Liver (tissue), 8 donors: ENCODE measurements at regions not wholly inside any gene's neighbourhood (a gene's known extent, or its start where the extent isn't known, plus 50 kb on each side); places are given as distances from the start of the nearest gene placed in this dataset.

Experiments
- DNase-seq: peaks from one replicate; pipeline ENCODE4 v3.0.0-alpha.2; 2017; ENCODE audit warnings: low spot score
- H3K27ac ChIP-seq, 2 donors: one replicate each; pipeline ENCODE4 v1.7.0; 2013; ENCODE audit warnings: inconsistent platforms in 2 of 2, low read length in 2 of 2, control low read depth in 1 of 2, low read depth in 1 of 2, mild to moderate bottlenecking in 1 of 2
- H3K27me3 ChIP-seq, 4 donors: one replicate each; pipeline versions ENCODE4 v1.6.1 to v1.7.0; 2013; ENCODE audit warnings: low read length in 3 of 4, inconsistent platforms in 1 of 4, mild to moderate bottlenecking in 1 of 4, moderate library complexity in 1 of 4; ENCODE audit not compliant: control insufficient read depth in 4 of 4, insufficient read depth in 4 of 4
- H3K36me3 ChIP-seq, 4 donors: one replicate each; pipeline versions ENCODE4 v1.6.1 to v1.7.0; 2013; ENCODE audit warnings: low read length in 3 of 4, mild to moderate bottlenecking in 3 of 4, low read depth in 1 of 4, moderate library complexity in 1 of 4; ENCODE audit not compliant: control insufficient read depth in 4 of 4, insufficient read depth in 3 of 4
- H3K4me1 ChIP-seq, 4 donors: one replicate each; pipeline versions ENCODE4 v1.6.1 to v1.7.0; 2013; ENCODE audit warnings: low read length in 3 of 4, mild to moderate bottlenecking in 3 of 4, moderate library complexity in 1 of 4; ENCODE audit not compliant: control insufficient read depth in 4 of 4, insufficient read depth in 4 of 4
- H3K4me3 ChIP-seq, 3 donors: one replicate each; pipeline versions ENCODE4 v1.6.1 to v1.7.0; 2013; ENCODE audit warnings: low read length in 3 of 3, control low read depth in 1 of 3, low read depth in 1 of 3, mild to moderate bottlenecking in 1 of 3
- H3K9ac ChIP-seq, 2 donors: one replicate each; pipeline ENCODE4 v1.7.0; 2013; ENCODE audit warnings: low read length in 2 of 2, mild to moderate bottlenecking in 2 of 2, moderate library complexity in 2 of 2, control low read depth in 1 of 2, low read depth in 1 of 2
- H3K9me3 ChIP-seq, 4 donors: one replicate each; pipeline versions ENCODE4 v1.6.1 to v1.7.0; 2013; ENCODE audit warnings: low read length in 3 of 4; ENCODE audit not compliant: control insufficient read depth in 4 of 4
- EGR1 ChIP-seq, 2 donors: IDR thresholded peaks; 2 replicates each; pipeline ENCODE4 v1.6.1; 2016 to 2018; ENCODE audit warnings: antibody characterized with exemption in 2 of 2, low read depth in 2 of 2
- FOXA1 ChIP-seq: IDR thresholded peaks from 2 replicates; pipeline ENCODE4 v1.6.1; 2016; ENCODE audit warnings: antibody characterized with exemption
- FOXA2 ChIP-seq: IDR thresholded peaks from 2 replicates; pipeline ENCODE4 v1.6.1; 2016; ENCODE audit warnings: antibody characterized with exemption
- GABPA ChIP-seq, 2 donors: IDR thresholded peaks in 1 of 2; conservative IDR thresholded peaks in 1 of 2; 2 replicates each; pipeline ENCODE4 v1.6.1; 2016; ENCODE audit warnings: antibody characterized with exemption in 2 of 2, mild to moderate bottlenecking in 1 of 2, moderate library complexity in 1 of 2
- HNF4A ChIP-seq, 2 donors: conservative IDR thresholded peaks; 2 replicates each; pipeline ENCODE4 v1.6.1; 2016; ENCODE audit warnings: antibody characterized with exemption in 2 of 2, mild to moderate bottlenecking in 2 of 2
- HNF4G ChIP-seq: IDR thresholded peaks from 2 replicates; pipeline ENCODE4 v1.6.1; 2016; ENCODE audit warnings: antibody characterized with exemption
- JUND ChIP-seq, 2 donors: IDR thresholded peaks; 2 replicates each; pipeline ENCODE4 v1.6.1; 2016; ENCODE audit warnings: antibody characterized with exemption in 2 of 2
- NR2F2 ChIP-seq: IDR thresholded peaks from 2 replicates; pipeline ENCODE4 v1.6.1; 2016; ENCODE audit warnings: antibody characterized with exemption
- RAD21 ChIP-seq, 2 donors: IDR thresholded peaks; 2 replicates each; pipeline ENCODE4 v1.6.1; 2016; ENCODE audit warnings: antibody characterized with exemption in 2 of 2, mild to moderate bottlenecking in 2 of 2
- RXRA ChIP-seq, 2 donors: IDR thresholded peaks; 2 replicates each; pipeline ENCODE4 v1.6.1; 2017 to 2018; ENCODE audit warnings: antibody characterized with exemption in 2 of 2, mild to moderate bottlenecking in 1 of 2
- SP1 ChIP-seq: IDR thresholded peaks from 2 replicates; pipeline ENCODE4 v1.6.1; 2018; ENCODE audit warnings: antibody characterized with exemption, mild to moderate bottlenecking
- TAF1 ChIP-seq: conservative IDR thresholded peaks from 2 replicates; pipeline ENCODE4 v1.6.1; 2016; ENCODE audit warnings: antibody characterized with exemption, mild to moderate bottlenecking
- YY1 ChIP-seq: IDR thresholded peaks from 2 replicates; pipeline ENCODE4 v1.6.1; 2016; ENCODE audit warnings: antibody characterized with exemption, mild to moderate bottlenecking
- WGBS: extraction: QIAGEN DNeasy Blood & Tissue Kit; methylation state at CpG from one replicate; pipeline ENCODE4 v1.1.7; 2013; 5-methylcytosine and 5-hydroxymethylcytosine counted together
- TF ChIP-seq, protein P1 (sequence below): IDR thresholded peaks from 2 replicates; pipeline ENCODE4 v1.6.1; 2016; ENCODE audit warnings: antibody characterized with exemption
- TF ChIP-seq, protein P2 (sequence below): IDR thresholded peaks from 2 replicates; pipeline ENCODE4 v1.6.1; 2016; ENCODE audit warnings: antibody characterized with exemption
- TF ChIP-seq, protein P3 (sequence below): IDR thresholded peaks from 2 replicates; pipeline ENCODE4 v1.6.1; 2016; ENCODE audit warnings: antibody characterized with exemption, mild to moderate bottlenecking
- TF ChIP-seq, protein P4 (sequence below): IDR thresholded peaks from 2 replicates; pipeline ENCODE4 v1.6.1; 2016; ENCODE audit warnings: antibody characterized with exemption
- TF ChIP-seq, protein P5 (sequence below): fragments of 150-350 bp; IDR thresholded peaks from 2 replicates; pipeline ENCODE4 v1.5.1; 2017; ENCODE audit warnings: improper control_type of control experiment, low read depth, low read length; ENCODE audit not compliant: missing input control
- donor health status: healthy.
- donor health status: healthy.
- donor health status: healthy.
- donor health status: healthy.
- donor health status: healthy.

DNA sequence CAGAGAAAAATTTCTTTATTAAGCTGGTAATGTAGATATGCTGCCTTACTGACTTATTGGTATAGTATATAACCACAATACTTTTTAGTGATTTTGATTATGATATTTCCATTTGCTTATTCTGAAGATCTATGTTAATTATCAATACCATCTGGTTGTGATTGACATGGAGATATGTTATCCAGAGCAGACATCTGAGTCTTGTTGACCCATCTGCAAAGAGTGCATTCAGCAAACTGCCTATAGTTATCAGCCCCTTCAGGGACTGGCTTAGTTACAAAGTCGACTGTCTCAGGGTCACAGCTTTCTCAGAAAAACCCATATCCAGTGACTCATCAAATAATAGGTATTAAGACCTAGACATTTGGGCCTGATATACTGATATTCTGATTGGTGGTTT, 475.7 kb downstream of the DSC3 start:
- Histone ChIP-seq H3K27ac (no peak overlapping the region), H3K4me1 (no peaks in the 10 kb centered on the region), H3K4me3 (no peak overlapping the region), H3K9ac (no peak overlapping the region), H3K36me3 (no peaks in the 10 kb centered on the region), H3K9me3 (no peaks in the 10 kb centered on the region), H3K27me3 (no peaks in the 10 kb centered on the region)
- 54% methylated on average over 1 of the region's 1 CpG for WGBS
- TF ChIP-seq RAD21 (IDR thresholded peaks at IDR 0.05) (no peak), FOXA2 (no peak), TAF1 (no peak), EGR1 (IDR thresholded peaks at IDR 0.05; ENCODE audit: low read depth in 2 of 2) (no peak), HNF4A (conservative IDR thresholded peaks at IDR 0.05) (no peak), YY1 (no peak), RXRA (IDR thresholded peaks at IDR 0.05) (no peak), FOXA1 (no peak), NR2F2 (no peak), SP1 (no peak), JUND (IDR thresholded peaks at IDR 0.05) (no peak), HNF4G (no peak)
- TF ChIP-seq, protein P1, sequence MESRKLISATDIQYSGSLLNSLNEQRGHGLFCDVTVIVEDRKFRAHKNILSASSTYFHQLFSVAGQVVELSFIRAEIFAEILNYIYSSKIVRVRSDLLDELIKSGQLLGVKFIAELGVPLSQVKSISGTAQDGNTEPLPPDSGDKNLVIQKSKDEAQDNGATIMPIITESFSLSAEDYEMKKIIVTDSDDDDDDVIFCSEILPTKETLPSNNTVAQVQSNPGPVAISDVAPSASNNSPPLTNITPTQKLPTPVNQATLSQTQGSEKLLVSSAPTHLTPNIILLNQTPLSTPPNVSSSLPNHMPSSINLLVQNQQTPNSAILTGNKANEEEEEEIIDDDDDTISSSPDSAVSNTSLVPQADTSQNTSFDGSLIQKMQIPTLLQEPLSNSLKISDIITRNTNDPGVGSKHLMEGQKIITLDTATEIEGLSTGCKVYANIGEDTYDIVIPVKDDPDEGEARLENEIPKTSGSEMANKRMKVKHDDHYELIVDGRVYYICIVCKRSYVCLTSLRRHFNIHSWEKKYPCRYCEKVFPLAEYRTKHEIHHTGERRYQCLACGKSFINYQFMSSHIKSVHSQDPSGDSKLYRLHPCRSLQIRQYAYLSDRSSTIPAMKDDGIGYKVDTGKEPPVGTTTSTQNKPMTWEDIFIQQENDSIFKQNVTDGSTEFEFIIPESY, result no peak
- TF ChIP-seq, protein P2, sequence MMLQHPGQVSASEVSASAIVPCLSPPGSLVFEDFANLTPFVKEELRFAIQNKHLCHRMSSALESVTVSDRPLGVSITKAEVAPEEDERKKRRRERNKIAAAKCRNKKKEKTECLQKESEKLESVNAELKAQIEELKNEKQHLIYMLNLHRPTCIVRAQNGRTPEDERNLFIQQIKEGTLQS, result no peak
- TF ChIP-seq, protein P3, sequence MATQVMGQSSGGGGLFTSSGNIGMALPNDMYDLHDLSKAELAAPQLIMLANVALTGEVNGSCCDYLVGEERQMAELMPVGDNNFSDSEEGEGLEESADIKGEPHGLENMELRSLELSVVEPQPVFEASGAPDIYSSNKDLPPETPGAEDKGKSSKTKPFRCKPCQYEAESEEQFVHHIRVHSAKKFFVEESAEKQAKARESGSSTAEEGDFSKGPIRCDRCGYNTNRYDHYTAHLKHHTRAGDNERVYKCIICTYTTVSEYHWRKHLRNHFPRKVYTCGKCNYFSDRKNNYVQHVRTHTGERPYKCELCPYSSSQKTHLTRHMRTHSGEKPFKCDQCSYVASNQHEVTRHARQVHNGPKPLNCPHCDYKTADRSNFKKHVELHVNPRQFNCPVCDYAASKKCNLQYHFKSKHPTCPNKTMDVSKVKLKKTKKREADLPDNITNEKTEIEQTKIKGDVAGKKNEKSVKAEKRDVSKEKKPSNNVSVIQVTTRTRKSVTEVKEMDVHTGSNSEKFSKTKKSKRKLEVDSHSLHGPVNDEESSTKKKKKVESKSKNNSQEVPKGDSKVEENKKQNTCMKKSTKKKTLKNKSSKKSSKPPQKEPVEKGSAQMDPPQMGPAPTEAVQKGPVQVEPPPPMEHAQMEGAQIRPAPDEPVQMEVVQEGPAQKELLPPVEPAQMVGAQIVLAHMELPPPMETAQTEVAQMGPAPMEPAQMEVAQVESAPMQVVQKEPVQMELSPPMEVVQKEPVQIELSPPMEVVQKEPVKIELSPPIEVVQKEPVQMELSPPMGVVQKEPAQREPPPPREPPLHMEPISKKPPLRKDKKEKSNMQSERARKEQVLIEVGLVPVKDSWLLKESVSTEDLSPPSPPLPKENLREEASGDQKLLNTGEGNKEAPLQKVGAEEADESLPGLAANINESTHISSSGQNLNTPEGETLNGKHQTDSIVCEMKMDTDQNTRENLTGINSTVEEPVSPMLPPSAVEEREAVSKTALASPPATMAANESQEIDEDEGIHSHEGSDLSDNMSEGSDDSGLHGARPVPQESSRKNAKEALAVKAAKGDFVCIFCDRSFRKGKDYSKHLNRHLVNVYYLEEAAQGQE, result no peak
- TF ChIP-seq, protein P4, sequence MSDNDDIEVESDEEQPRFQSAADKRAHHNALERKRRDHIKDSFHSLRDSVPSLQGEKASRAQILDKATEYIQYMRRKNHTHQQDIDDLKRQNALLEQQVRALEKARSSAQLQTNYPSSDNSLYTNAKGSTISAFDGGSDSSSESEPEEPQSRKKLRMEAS, result no peak
- DNase-seq, result no peak

DNA sequence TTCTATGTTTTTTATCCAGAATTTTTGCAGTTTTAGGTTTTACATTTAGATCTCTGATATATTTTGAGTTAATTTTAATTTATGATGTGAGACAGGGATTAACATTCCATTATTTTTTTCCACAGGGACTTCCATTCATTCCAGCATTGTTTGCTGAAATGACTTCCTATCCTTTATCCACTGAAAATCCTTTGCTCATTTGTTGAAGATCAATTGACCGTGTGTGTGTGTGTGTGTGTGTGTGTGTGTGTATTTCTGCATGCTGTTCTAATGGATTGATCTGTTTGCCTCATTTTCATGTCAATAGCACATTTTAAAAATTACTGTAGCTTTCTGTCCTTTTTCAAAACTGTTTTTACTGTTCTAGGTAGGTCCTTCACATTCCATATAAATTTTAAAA, 480.3 kb downstream of the DSC3 start:
- Histone ChIP-seq H3K9ac (no peak overlapping the region), H3K4me1 (no peaks in the 10 kb centered on the region), H3K27me3 (no peaks in the 10 kb centered on the region), H3K4me3 (no peak overlapping the region), H3K27ac (no peak overlapping the region), H3K36me3 (no peaks in the 10 kb centered on the region), H3K9me3 (no peaks in the 10 kb centered on the region)
- 47% methylated on average over 1 of the region's 1 CpG for WGBS
- no peak for DNase-seq
- TF ChIP-seq, protein P1, result no peak
- TF ChIP-seq, protein P2, result no peak
- TF ChIP-seq JUND (IDR thresholded peaks at IDR 0.05) (no peak), FOXA2 (no peak), NR2F2 (no peak), HNF4A (conservative IDR thresholded peaks at IDR 0.05) (no peak), GABPA (IDR thresholded peaks at IDR 0.05 in 1 of 2, conservative IDR thresholded peaks at IDR 0.05 in 1 of 2) (no peak), EGR1 (IDR thresholded peaks at IDR 0.05; ENCODE audit: low read depth in 2 of 2) (no peak), RAD21 (IDR thresholded peaks at IDR 0.05) (no peak), TAF1 (no peak)
- TF ChIP-seq, protein P5, sequence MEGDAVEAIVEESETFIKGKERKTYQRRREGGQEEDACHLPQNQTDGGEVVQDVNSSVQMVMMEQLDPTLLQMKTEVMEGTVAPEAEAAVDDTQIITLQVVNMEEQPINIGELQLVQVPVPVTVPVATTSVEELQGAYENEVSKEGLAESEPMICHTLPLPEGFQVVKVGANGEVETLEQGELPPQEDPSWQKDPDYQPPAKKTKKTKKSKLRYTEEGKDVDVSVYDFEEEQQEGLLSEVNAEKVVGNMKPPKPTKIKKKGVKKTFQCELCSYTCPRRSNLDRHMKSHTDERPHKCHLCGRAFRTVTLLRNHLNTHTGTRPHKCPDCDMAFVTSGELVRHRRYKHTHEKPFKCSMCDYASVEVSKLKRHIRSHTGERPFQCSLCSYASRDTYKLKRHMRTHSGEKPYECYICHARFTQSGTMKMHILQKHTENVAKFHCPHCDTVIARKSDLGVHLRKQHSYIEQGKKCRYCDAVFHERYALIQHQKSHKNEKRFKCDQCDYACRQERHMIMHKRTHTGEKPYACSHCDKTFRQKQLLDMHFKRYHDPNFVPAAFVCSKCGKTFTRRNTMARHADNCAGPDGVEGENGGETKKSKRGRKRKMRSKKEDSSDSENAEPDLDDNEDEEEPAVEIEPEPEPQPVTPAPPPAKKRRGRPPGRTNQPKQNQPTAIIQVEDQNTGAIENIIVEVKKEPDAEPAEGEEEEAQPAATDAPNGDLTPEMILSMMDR, result no peak
- TF ChIP-seq, protein P4, result no peak
- TF ChIP-seq, protein P3, result no peak
